ENCODE measurements at regions not wholly inside any gene's neighbourhood (a gene's known extent, or its start where the extent isn't known, plus 50 kb on each side); places are given as distances from the start of the nearest gene placed in this dataset.
"Not testable (repeated sequence)": the region's sequence is repeated elsewhere in the genome, so short reads cannot be mapped to it uniquely, and the experiment has no call there.

- not testable (repeated sequence) for TF ChIP-seq CTCF (IDR thresholded peaks at IDR 0.05 in 2 of 3, conservative IDR thresholded peaks at IDR 0.05 in 1 of 3; ENCODE audit: borderline replicate concordance in 1 of 3, insufficient read depth in 1 of 3, low read depth in 2 of 3, low read length in 2 of 3); SRF (IDR thresholded peaks at IDR 0.05; ENCODE audit: low read depth); MAX (IDR thresholded peaks at IDR 0.05); POLR2A (IDR thresholded peaks at IDR 0.05; ENCODE audit: borderline replicate concordance, extremely low read depth, insufficient read depth, insufficient read length); EZH2phosphoT487 (IDR thresholded peaks at IDR 0.05; ENCODE audit: borderline replicate concordance)
Measured at GRCh38 chrY:17812664-17813063, 67.4 kb downstream of the CDY2B start.
